Cardiac fibroblast (primary cell): ENCODE measurements at regions not wholly inside any gene's neighbourhood (a gene's known extent, or its start where the extent isn't known, plus 50 kb on each side); places are given as distances from the start of the nearest gene placed in this dataset.
"Not testable (repeated sequence)": the region's sequence is repeated elsewhere in the genome, so short reads cannot be mapped to it uniquely, and the experiment has no call there.

ENCODE experiments used
- DNase-seq, 2 donors: peaks; one replicate each; pipeline versions ENCODE4 v3.0.0 to v3.0.0-alpha.2; 2010; ENCODE audit warnings: low read depth in 2 of 2
- H3K4me3 ChIP-seq, 2 donors: replicated peaks in 1 of 2; 1 replicate in 1 of 2; 2 replicates in 1 of 2; pipeline ENCODE4 v1.5.1; 2011; ENCODE audit warnings: low read depth in 2 of 2, low read length in 2 of 2, mild to moderate bottlenecking in 2 of 2, moderate library complexity in 1 of 2
- TF ChIP-seq, protein P1 (sequence below): IDR thresholded peaks from one replicate; pipeline ENCODE4 v1.5.1; 2011; ENCODE audit warnings: low read depth, mild to moderate bottlenecking, low read length, inconsistent platforms

DNA sequence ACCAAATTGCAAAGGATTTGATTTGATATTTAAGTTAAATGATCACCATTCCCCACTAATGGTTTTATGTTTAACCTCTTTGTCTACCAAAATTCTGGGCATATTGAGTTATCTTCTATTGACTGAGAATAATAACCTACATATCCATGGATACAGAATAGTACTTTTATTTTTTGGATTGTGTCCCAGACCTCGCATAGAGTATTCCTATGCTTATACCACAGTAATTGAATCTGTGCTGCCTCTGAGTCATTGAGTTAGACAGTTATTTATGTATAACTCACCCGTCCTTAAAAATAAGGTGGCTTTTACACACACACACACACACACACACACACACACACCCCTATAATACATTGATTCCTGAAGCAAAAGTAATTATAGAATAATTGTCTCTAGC, 690.1 kb upstream of the BCHE start:
- TF ChIP-seq, protein P1, sequence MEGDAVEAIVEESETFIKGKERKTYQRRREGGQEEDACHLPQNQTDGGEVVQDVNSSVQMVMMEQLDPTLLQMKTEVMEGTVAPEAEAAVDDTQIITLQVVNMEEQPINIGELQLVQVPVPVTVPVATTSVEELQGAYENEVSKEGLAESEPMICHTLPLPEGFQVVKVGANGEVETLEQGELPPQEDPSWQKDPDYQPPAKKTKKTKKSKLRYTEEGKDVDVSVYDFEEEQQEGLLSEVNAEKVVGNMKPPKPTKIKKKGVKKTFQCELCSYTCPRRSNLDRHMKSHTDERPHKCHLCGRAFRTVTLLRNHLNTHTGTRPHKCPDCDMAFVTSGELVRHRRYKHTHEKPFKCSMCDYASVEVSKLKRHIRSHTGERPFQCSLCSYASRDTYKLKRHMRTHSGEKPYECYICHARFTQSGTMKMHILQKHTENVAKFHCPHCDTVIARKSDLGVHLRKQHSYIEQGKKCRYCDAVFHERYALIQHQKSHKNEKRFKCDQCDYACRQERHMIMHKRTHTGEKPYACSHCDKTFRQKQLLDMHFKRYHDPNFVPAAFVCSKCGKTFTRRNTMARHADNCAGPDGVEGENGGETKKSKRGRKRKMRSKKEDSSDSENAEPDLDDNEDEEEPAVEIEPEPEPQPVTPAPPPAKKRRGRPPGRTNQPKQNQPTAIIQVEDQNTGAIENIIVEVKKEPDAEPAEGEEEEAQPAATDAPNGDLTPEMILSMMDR, result no peak
- no peak overlapping the region for H3K4me3 ChIP-seq
- no peak for DNase-seq

DNA sequence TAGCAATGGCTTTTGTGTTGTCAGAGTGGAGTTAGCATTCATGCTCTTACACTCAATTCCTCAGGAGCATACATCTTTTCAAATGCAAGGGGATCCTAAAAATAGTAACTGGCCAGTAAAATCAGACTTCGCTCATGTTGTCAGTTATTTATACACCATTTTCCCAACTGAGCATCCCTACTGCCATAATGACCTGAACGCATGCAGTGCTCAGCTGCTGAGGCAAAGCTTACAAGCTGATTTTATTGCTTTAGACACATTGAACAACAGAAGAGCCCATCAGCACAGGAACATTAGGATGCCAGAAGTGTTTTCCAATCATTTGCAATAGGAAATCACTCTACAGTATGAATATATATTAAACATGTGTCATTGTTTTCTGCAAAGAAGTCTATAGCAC, 689.7 kb upstream of the BCHE start:
- DNase-seq, result no peak
- H3K4me3 ChIP-seq, result no peak overlapping the region
- TF ChIP-seq, protein P1, result no peak

DNA sequence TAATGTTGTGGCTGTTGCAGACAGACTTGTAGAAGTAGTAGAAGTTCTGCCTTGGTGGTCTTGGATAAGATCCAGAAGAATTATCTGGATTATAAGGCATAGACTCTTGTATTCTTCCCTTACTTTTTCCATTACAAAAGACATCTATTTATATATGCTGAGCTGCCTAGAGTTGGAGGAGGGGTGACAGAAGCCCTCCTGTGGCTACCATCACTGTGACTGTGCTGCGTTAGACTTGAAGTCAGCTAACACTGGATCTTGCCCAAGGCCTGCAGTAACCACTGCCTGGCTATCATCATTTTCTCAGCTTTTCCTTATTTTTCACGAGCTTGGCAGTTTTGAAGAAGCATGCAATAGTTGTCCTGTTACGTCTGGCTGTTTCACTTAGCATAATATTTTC, 684.8 kb upstream of the BCHE start:
- no peak for DNase-seq
- TF ChIP-seq, protein P1, result no peak
- H3K4me3 ChIP-seq, result no peak overlapping the region

DNA sequence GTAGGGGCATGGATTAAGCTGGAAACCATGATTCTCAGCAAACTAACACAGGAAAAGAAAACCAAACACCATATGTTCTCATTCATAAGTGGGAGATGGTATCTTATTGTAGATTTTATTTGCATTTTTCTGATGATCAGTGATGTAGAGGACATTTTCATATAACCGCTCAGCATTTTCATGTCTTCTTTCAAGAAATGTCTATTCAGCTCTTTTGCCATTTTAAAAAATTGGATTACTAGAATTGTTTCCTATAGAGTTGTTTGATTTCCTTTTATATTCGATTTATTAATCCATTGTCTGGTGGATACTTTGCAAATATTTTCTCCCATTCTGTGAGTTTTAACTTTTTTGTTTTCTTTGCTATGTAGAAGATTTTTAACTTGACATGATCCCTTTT, 682.2 kb upstream of the BCHE start:
- no peak overlapping the region for H3K4me3 ChIP-seq
- DNase-seq, result no peak
- TF ChIP-seq, protein P1, result no peak

DNA sequence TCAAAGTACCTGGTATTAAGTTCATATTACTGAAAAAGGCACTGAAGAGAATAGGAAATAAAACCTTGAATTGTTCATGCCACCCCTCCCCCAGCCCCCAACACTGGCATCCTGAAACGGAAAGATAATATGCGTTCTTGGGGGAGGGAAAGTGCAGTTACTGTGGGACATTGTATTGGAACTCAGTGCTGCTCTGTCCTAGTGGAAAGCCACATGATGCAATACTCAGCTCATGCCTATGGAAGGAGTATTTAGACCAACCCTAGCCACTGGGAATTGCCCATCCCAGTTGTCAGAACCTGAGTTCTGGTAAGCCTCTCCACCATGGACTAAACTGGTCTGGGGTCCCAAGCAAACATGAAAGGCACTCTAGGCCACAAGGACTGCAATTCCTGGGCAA, 680.8 kb upstream of the BCHE start:
- no peak for DNase-seq
- H3K4me3 ChIP-seq, result no peak overlapping the region
- TF ChIP-seq, protein P1, result no peak

DNA sequence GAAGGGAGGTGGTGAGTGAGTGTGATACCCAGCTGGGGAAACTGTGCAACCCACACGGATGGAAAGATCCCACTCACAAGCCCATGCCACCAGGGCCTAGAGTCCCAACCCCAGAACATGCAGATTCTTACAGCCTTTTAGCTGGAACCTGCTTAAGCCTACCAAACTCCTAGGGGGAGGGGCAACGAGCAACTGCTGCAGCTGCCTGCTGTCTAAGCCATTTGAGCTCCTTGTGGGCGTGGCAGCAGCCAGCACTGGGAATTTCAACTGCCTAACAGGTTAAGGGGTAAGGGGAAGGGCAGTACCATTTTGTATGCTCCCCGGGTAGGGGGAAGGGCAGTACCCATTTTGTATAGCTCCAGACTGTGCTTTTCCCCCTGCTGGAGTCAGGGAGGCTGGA, 673.2 kb upstream of the BCHE start:
- H3K4me3 ChIP-seq, result no peak overlapping the region
- TF ChIP-seq, protein P1, result no peak
- no peak for DNase-seq

DNA sequence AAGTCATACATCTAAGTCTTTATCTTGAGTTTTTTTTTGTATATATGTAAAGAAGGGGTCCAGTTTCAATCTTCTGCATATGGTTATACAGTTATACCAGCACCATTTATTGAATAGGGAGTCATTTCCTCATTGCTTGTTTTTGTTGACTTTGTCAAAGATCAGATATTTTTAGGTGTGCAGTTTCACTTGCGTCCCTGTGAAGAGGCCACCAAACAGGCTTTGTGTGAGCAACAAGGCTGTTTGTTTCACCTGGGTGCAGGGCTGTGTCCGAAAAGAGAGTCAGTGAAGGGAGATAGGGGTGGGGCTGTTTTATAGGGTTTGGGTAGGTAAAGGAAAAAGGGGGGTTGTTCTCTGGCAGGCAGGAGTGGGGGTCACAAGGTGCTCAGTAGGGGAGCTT, 663.2 kb upstream of the BCHE start:
- DNase-seq, result not testable (repeated sequence)

More for the DNA sequence above, 663.2 kb upstream of the BCHE start:
- H3K4me3 ChIP-seq, result not testable (repeated sequence)
